Fibroblast of pulmonary artery (primary cell): ENCODE measurements at regions not wholly inside any gene's neighbourhood (a gene's known extent, or its start where the extent isn't known, plus 50 kb on each side); places are given as distances from the start of the nearest gene placed in this dataset.

ENCODE experiments used
- DNase-seq: peaks from one replicate; pipeline ENCODE4 v3.0.0-alpha.2; 2010; ENCODE audit warnings: low read depth
- H3K4me3 ChIP-seq: replicated peaks from 2 replicates; pipeline ENCODE4 v1.5.1; 2011; ENCODE audit warnings: low read depth, mild to moderate bottlenecking, control low read depth, low read length, moderate library complexity
- TF ChIP-seq, protein P1 (sequence below): IDR thresholded peaks from 2 replicates; pipeline ENCODE4 v1.5.1; 2011; ENCODE audit warnings: mild to moderate bottlenecking, control low read depth, low read length, inconsistent platforms; ENCODE audit errors: missing control alignments

DNA sequence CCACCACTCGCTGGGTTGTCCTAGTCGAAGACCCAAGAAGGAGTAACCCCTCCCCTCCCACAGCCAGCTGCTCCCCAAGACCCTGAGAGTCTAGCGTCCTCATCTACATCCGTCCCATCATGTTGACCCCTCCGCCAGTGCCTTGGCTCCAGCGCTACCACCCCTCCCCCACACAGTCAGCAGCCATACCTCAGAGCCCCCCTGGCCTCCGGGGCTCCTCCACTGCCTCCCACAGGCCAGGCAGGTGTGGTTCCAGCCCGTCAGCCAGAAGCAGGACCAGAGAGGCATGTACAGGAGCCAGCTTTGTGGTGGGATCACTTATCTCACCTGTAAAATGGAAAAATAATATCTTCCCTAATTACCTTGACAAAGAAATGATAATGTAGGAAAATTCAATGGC is 51.5 kb upstream of the PHF21B start:
- TF ChIP-seq, protein P1, sequence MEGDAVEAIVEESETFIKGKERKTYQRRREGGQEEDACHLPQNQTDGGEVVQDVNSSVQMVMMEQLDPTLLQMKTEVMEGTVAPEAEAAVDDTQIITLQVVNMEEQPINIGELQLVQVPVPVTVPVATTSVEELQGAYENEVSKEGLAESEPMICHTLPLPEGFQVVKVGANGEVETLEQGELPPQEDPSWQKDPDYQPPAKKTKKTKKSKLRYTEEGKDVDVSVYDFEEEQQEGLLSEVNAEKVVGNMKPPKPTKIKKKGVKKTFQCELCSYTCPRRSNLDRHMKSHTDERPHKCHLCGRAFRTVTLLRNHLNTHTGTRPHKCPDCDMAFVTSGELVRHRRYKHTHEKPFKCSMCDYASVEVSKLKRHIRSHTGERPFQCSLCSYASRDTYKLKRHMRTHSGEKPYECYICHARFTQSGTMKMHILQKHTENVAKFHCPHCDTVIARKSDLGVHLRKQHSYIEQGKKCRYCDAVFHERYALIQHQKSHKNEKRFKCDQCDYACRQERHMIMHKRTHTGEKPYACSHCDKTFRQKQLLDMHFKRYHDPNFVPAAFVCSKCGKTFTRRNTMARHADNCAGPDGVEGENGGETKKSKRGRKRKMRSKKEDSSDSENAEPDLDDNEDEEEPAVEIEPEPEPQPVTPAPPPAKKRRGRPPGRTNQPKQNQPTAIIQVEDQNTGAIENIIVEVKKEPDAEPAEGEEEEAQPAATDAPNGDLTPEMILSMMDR, result no peak
- DNase-seq, result no peak
- no peak overlapping the region for H3K4me3 ChIP-seq

DNA sequence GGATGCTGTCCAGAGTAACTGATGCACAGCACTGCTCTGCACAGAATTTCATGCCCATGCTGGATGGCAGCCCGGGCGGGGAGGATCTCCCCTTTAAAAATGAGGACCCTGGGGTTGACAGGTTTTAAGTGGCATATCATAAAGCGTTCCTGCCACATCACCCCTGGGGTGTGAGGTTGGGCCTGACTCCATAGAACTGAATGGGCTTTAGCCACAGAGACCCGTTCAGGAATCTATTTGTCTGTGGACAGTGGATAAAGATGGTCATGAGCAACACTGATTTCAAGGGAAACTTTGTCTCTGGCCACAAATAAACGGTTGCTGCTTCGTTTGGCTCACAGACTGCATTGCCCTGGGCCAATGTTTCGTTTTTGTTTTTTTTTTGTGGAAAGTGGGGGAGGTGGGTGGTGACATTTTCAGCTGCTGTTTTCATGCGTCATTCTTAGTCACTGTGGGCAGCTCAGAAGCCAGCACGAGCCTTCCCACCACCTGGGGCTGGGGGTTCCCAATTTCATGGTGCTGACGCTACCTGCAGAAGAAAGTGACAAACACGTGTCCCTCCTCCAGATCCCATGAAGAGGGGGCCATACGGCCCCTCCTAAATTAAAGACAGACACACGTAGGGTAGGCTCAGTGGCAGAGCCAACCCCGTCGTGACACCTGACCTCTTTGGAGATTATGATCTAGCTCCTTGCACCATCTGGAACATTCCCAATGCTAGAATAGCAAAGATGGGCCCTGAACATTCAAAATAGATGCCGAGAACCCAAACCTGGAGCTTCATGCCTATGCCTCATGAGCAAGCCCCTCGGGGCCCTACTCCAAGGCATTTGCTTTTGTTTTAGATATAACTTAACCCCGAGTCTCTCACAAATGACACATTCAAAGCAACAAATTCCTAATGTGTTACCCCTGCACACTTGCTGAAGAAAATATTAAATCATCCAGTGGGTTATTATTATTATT is 54.8 kb upstream of the PHF21B start:
- H3K4me3 ChIP-seq, result no peak overlapping the region
- TF ChIP-seq, protein P1, result no peak
- DNase-seq, result peak; percentile 42

DNA sequence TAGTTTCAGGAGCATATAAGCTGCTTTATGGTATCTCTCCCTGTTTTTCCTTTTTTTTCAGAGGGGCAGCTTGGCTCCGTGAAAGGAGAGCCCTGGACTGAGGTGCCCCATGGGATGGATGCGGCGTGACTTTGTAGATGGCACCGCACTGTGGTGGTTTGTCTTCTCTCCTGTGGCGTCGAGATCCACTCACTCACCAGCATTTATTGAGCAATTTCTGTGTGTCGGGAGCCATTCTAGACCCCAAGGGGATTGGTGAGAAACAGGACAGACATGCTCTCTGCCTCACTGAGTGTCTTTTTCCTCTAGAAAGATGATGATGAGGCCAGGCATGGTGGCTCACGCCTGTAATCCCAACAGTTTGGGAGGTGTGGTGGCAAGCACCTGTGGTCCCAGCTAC is 55.9 kb upstream of the PHF21B start:
- no peak for DNase-seq
- H3K4me3 ChIP-seq, result no peak overlapping the region
- TF ChIP-seq, protein P1, result no peak

DNA sequence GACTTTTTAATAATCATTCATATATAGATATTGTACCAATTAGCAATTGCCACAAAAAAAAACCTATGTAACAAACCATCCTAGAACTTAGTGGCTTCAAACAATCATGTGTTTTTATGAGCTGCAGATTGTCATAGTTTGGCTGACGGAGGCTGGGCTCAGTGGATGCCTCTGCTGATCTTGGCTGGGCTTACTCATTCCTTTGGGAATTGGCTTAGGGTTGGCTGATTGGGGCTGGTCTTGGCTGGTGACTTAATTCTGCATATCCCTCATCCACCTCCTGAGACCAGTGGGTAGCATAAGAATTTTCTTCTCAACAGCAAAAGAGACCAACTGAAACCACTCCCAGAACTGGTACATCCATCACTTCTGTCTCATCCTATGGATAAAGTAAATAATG is 57.9 kb upstream of the PHF21B start:
- DNase-seq, result no peak
- no peak overlapping the region for H3K4me3 ChIP-seq
- TF ChIP-seq, protein P1, result no peak

DNA sequence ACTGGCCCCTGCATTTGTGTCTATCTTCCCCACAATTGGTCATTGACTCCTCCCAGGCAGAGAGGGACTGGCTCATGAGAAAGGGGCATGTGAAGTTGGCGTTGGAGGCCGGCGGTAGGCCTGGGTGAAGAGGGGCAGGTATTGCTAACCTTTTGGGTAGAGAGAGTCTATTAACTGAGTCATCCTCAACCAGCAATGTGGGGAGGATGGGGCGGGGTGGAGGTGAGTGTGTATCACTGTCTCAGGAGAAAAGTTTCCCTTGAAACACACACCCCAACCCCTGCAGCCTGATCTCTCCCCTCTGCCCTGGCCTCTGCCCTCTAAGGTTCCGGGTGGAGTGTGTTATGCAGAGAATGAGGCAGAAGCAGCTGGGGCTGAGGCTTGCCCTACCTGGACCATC is 60.1 kb upstream of the PHF21B start:
- TF ChIP-seq, protein P1, result no peak
- no peak overlapping the region for H3K4me3 ChIP-seq
- DNase-seq, result no peak

DNA sequence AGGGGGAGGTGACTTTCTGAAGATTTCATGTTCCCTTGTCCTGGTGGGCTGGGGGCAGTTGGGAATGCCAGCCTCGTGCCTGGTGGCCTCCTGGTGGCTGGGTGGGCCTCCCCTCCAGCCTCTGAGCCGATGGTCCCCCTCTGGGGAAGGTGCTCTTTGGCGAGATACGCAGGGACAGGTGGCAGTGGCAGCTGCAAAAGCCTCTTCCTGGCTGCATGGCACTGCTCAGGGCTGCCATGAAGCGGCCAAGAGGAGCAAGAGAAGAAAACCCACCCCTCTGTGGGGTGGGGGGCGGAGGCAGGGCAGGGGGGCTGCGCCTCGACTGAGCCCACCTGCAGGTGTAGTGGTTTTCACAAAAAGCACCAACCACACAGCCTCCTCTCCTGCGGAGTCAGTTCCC is 61.8 kb upstream of the PHF21B start:
- DNase-seq, result no peak
- no peak overlapping the region for H3K4me3 ChIP-seq
- TF ChIP-seq, protein P1, result no peak
